GM19324 (cell line): ENCODE measurements at regions not wholly inside any gene's neighbourhood (a gene's known extent, or its start where the extent isn't known, plus 50 kb on each side); places are given as distances from the start of the nearest gene placed in this dataset.
"Not testable (repeated sequence)": the region's sequence is repeated elsewhere in the genome, so short reads cannot be mapped to it uniquely, and the experiment has no call there.

ENCODE experiments used
- ATAC-seq: cut with Tn5 transposase; IDR thresholded peaks from one replicate; pipeline ENCODE4 v1.9.1; 2021; ENCODE audit warnings: mild to moderate bottlenecking, moderate library complexity; ENCODE audit not compliant: unreplicated experiment, low FRiP score

DNA sequence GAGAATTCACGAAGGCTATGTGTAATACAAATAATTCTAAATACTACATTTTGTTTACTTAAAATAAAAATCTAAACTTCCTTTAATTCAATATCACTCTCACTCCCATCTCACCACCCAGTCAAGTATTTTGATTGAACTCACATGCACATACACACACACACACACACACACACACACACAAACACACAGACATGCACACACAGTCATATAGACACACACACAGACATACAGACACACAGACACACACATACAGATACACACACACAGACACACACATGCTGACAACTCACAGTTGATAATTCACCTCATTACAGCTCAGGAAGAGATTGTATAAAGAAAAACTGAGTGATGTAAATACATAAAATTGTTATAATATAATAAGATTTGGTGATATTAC is 559.8 kb upstream of the SLC35B3 start:
- ATAC-seq, result no peak

DNA sequence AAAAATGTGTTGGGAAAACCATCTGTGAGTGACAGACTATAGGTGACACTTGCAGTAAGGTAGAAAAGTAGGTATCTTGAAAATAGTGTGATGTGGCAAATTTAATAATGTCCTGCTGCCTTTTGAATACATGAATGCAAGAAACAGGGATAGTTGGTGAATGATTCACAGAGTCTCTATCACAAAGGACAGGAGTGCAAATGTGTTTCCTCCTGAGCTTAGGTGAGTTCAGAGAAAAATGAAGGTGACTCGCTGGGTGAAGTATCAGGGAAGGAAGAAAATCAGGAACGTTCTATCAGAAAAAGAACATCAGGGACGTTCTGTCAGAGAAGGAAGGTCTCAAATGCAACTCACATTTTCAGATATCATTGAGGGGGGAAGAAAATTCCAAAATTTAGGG is 557.8 kb upstream of the SLC35B3 start:
- ATAC-seq, result no peak

DNA sequence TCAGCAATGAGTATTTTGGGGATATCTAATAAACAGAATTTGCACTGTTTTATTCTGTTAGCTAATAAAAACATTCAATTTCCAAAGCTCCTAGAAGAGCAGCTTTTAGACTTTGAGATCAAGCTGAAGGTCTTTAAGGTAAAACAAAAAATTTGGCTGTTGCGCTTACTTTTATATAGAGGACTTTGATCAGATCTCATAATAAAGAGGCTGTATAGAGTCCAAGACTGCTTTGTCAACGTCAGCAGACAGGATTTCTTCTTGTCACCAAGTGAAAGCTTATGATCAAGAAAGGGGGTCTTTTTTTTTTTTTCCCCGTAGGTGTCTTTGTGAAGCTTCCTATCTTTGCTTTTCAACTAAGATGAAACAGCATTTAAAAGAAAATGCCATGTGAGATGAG is 556.5 kb upstream of the SLC35B3 start:
- ATAC-seq, result no peak

DNA sequence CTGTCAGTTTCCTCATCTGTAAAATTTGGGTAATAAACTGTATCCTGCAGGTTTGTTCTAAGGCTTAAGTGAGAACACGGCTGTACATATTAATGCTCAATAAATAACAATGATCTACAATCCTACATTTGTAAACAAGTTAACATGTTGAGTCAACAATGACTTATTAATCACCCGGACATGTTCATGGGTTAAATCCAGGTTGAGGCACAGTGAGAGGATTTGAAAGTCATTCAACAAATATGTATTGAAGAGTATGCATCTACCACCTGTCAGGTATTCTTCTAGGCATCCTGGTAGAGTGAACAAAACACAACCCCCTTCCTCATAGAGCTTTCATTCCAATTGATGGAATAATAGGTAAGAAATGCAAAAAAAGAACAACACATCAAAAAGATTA is 554.7 kb upstream of the SLC35B3 start:
- no peak for ATAC-seq

DNA sequence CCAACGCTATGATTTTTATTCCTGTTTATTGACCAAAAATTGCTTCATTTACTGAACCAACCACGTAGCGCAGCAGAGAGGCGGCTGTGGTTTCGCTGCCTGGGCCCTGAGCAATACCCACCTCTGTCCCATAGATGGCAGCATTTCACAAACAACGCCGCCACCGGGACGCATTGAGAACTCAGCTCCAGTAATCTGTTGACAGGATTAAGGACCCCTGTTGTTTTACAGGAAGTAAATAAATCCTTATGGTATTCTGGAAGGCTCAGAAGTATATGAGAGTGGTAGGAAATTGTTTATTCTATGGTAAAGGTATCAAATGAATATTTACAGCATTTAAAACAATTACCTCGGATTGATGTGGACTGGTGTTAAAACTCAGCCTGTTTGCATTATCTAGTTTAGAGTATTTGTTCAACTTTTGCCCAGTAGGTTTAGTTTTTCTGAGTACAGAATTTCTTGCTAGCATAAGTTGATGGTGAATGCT is 547.9 kb upstream of the SLC35B3 start:
- peak; percentile 95 for ATAC-seq

DNA sequence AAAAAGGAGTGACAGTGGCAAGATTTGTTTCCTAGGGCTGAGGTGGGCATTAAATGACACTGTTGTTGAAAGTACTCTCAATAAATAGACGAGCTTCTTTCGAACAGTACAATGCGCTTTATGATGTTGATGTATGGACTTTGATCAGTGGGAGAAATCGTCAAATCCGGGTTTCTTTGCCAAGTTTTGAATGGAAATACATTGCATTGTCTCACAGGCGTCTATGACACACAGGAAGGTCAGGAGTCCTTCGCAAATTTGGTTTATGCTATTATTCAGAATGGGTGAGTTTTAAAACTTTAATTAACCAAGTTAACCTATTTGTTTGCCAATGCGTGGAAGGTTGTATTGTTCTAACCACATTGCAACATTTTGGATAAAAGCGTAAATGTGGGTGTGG is 547.3 kb upstream of the SLC35B3 start:
- no peak for ATAC-seq

DNA sequence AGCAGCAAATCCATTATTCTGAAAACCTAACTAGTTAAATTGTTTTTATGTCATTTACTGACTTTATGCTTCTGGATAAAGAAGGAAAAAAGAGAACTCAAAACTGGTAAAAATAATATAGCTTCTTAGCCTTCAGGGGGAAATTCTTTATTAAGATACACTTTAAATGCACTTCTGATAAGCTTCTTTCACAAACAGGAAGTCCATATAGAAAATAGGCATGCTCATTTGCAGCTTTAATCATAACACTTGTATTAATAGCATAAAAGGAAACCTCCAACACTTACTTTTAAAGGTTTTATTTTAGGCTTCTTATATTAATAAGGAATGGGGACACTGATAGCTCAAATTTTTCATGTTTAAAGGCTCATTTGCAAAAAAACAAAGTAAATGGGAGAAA is 538.0 kb upstream of the SLC35B3 start:
- ATAC-seq, result no peak

DNA sequence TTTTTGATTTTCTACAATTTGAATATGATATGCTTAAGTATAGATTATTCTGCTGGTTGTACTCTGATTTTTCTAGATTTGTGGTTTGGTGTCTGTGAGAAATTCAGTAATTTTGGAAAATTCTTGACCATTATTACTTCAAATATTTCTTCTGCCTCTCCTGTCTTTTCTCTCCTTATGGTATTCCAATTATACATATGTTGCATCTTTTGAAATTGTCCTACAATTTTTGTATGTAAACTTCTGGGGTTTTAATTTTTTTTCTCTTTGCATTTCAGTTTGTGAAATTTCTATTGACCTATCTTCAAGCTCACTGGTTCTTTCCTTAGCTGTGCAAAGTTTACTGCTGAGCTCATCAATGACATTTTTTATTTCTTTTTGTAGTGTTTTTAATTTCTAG is 534.4 kb upstream of the SLC35B3 start:
- no peak for ATAC-seq

DNA sequence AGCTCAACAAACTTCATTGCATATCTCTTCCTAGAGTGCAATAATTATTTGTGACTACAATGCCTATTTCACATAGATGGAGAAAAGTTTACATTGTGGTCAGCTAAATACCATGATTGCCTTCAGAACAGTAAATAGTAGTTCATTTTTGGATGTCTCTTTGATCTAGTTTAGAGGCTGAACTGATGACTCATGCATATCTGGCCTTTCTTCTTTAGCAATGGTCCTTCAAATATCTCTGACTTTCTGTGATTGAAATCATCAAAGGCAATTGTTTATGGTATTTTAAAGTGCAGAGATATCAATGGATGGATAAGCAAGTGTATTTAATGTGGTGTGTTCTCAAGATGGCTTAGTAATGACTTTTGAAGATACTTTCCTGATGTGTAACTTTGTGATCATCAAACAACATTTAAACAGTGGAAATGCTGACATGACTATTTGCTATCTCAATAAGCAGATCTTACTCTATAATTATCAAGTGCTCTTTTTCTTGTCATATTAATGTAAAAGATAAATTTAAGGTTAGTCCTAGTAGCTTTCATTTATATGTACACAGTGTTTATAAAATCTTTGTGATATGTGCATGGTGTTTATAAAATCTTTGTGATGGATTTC is 523.7 kb upstream of the SLC35B3 start:
- ATAC-seq, result no peak

DNA sequence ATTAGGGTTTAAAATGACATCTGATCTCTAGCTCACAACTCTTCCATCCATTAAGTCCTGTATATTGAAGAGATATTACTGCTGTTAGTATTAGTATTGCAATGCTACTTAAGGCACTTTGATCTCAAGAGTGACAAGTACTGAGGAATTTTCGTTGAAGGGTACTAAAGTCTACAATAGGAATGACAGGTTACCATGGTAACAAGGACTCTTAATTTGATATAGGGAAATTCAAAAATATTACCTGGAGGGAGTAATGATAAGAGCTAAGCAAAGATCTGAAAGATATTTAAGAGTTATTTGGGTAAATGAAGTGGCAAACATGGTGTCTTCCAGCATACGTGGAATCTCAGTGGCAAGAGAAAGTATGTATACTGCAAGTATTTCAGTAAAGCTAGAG is 518.0 kb upstream of the SLC35B3 start:
- ATAC-seq, result no peak

DNA sequence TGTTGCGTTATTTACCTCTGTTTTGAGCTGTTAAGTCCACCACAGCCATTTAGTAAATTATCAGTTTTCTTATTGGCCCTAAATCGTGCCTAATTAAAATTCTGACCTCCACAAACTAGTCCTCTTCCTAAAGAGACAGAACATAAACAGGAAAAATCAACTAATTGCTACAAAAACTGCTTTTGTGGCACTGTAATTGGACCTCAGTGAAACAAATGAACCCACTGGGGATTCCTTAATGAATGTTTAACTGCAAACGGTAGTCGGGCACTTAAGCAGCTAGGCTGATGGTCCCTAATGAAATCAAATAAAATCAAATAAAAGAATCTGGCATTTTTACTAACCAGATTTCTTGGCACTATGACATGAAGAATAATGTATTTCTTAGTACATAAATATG is 513.4 kb upstream of the SLC35B3 start:
- no peak for ATAC-seq

DNA sequence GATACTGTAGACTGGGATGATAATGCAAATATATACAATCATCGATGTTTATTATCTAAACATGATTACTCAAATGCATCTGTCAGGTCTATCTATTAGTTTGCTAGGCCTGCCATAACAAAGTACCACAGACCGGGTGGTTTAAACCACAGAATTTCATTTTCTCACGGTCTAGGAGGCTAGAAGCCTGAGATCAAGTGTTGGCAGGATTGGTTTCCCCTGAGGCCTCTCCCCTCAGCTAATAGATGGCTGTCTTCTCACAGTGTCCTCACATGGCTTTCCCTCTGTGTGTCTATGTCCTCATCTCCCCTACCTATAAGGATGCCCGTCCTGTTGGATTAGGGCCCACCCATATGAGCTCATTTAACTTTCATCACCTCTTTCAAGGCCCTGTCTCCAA is 512.6 kb upstream of the SLC35B3 start:
- no peak for ATAC-seq

DNA sequence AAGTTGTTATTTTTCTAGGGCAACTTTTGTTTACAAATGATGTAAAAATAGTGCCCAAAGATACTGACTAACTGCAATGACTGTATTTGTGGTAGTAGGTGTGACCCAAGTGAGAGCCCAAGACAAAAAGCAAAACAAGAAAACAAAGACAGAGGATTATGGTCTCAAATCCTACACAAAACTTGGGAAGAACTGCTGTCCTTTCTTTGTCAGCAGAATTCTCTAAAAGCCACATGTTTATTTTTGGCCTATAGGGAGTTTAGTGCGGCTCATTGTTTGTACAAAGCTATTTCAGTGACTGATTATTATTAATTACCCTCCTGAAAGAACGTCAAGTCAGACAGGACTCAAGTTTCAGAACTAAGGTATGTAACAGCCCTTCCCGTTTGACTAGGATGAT is 509.2 kb upstream of the SLC35B3 start:
- no peak for ATAC-seq

DNA sequence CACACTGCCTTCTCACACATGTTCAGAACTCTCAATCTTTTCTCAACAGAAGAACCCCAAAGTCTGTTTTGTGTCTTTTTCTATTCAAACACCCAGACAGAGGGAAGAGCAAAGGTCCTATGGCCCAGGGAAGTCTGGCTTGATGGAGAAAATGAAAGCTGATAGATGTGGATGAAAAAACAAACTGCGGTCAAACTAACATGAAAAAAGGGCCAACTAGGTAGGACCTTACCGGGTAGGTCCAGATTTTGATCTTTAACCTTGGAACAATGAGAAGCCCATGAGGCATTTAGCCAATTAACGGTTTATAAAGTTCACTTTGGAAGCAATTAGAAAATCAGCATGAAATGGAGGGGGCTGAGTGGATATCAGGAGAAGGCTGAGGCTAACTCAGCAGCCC is 507.7 kb upstream of the SLC35B3 start:
- no peak for ATAC-seq

DNA sequence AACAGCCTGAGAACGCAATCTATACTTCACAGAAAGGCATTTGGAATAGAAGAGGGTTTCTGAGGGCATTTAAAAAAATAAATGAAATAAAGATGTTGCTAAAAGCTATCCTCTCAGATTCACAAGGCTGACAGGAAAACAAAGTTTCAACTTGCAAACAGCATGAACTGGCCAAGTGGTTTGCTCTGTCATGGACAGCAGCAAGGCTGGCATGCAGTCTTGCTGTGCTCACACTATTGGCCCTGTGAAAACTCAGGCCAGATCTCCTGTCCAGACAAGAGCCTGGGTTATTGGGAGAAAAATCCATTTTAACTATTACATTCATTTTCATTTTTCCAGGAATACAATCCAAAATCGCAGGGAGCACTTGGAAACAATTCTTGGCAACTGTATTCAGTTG is 506.2 kb upstream of the SLC35B3 start:
- ATAC-seq, result no peak

DNA sequence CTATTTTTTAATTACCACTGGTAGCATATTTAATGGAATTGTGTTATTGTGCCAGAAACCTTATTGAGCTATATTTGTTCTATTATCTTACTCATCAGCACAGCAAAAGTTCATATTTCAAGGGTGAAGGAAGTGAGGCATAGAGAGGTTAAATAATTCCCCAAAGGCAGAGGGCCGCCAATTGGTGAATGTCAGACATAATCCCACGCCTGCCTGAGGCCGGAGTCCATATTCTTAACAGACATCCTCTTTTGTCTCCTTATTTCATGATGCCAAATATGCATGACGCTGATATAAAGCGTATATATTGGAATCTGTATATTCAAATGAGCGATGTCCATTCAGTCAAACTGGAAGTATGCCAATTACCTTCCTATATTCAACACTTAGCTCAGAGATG is 505.0 kb upstream of the SLC35B3 start:
- ATAC-seq, result no peak

DNA sequence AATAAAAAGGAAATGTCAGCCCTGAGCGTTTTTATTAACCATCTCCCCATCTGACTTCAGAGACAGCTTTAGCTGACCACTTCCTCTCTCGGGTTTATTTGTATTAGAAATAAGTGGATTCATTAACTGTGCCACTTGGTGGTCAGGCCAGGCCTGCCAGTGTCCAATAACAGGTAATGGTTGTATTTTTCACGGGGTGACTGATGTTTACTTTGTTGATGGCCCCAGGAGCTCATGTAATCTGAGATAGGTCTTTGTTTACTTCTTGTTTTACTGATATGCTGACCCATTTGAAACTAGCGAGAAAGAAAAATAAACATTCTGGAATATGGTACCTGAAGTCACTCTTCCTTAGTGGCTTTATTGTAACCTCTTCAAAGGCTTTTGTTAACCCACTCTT is 504.3 kb upstream of the SLC35B3 start:
- no peak for ATAC-seq

DNA sequence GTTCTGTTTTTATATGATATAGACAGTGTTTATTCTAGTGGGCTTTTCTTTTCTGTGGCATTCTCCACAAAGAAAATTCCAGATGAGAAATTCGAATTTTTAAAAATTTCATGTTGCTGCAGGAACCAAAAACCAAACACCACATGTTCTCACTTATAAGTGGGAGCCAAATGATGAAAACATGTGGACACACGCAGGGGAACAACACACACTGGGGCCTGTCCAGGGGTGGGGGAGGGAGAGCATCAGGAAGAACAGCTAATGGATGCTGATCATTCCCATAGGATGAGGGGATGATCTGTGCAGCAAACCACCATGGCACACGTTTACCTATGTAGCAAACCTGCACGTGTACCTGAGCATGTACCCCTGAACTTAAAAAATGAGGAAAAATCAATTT is 499.0 kb upstream of the SLC35B3 start:
- ATAC-seq, result no peak

DNA sequence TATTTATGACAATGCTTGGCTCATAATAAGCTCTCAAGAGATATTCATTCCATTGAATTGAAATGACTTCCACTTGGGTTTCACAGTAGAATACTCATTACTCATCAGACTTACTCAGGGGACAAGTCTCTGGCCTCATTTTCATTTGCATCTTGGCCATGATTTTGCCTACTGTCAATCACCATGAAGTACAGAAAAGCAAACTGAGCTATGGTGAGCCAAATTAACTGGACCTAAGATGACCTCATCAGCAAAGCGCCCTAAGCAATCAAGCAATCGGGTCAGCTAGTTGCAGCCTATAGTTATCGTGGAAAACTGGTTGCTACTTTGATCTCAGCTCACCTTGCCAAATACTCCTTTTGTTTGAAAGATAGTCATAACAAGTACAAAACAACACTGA is 494.7 kb upstream of the SLC35B3 start:
- no peak for ATAC-seq

DNA sequence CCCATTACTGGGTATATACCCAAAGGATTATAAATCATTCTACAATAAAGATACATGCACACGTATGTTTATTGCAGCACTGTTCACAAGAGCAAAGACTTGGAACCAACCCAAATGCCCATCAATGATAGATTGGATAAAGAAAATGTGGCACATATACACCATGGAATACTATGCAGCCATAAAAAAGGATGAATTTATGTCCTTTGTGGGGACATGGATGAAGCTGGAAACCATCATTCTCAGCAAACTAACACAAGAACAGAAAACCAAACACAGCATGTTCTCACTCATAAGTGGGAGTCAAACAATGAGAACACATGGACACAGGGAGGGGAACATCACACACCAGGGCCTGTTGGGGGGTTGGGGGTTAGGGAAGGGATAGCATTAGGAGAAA is 484.9 kb upstream of the SLC35B3 start:
- not testable (repeated sequence) for ATAC-seq

DNA sequence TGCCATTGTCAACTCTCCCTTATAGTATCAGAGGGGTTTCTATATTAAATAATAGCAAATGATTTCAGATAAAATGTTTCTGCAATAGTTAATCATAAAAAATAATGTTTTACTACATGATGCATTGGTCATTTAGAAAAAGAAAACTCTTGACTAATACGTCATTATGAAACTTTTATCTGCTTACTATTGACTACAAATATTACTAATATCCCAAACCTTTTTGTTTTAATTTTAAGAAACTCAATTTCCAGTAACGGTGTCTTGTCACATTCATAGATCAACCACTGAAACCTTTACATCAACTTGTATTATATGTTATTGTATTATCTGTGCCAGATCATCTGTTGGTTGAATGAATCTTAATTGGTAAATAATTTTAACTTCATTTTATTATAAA is 482.9 kb upstream of the SLC35B3 start:
- ATAC-seq, result no peak

DNA sequence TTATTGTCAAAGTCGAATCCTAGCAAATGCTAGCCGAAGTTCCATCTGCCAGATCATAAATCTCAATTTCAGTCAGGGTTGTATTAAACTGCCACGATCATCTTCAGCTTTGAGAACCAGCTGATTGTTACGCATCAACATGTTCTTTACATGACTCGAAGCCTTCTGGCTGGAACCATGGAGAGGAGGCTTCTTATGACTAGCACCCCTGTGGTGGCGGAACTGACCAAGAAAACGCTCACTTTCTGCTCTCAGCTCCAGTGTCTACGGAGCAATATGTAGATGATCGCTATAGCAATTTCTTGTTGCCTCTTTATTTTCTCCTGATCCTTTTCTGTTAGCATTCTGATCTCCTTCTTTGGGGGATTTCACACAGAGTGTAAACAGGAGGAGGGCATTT is 479.4 kb upstream of the SLC35B3 start:
- ATAC-seq, result no peak

DNA sequence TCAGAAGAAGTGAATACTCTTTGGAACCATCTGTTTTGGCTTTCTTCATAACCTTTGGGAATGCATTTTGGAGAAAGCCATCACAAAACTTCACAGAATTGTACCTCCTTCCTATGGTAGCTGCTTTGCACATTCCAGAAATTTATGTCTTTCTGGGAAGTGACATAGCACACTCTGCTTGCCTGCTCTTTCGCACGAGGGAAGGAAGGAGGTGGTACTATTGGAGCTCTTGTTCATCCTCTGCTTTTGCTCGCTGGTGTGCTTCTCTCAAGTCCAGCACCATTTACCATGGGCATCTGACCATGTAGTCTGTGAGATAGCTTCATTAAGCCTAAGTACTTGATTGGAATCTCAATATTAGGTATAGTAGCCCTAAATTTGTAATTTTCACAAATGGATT is 473.3 kb upstream of the SLC35B3 start:
- ATAC-seq, result no peak
